ENCODE measurements at regions not wholly inside any gene's neighbourhood (a gene's known extent, or its start where the extent isn't known, plus 50 kb on each side); places are given as distances from the start of the nearest gene placed in this dataset.

GRCh38 chr2:7403092-7403775 lies 486.0 kb downstream of the RNF144A start:
- 92 to 94% (median 93%) methylated on average over 6 of the region's 6 CpGs for WGBS, 3 donors
- no peak overlapping the region for H3K27ac ChIP-seq (ENCODE audit: low read depth, low read length)

- WGBS, 3 donors: 57 to 75% (median 64%) methylated on average over 9 of the region's 9 CpGs
- H3K27ac ChIP-seq (ENCODE audit: low read depth, low read length): no peak overlapping the region
These were observed 488.9 kb downstream of the RNF144A start for GRCh38 chr2:7405861-7406715.

- 82 to 91% (median 89%) methylated on average over 7 of the region's 7 CpGs for WGBS, 3 donors
- no peak overlapping the region for H3K27ac ChIP-seq (ENCODE audit: low read depth, low read length)
These were observed 489.8 kb downstream of the RNF144A start for GRCh38 chr2:7407001-7407400.

GRCh38 chr2:7407906-7408680 lies 490.9 kb downstream of the RNF144A start:
- no peak overlapping the region for H3K27ac ChIP-seq (ENCODE audit: low read depth, low read length)
- WGBS, 3 donors: 94 to 95% (median 95%) methylated on average over 6 of the region's 6 CpGs

GRCh38 chr2:7411691-7412090 lies 494.5 kb downstream of the RNF144A start:
- no peak overlapping the region for H3K27ac ChIP-seq (ENCODE audit: low read depth, low read length)

GRCh38 chr2:7417845-7418742 lies 500.9 kb downstream of the RNF144A start:
- 57 to 63% (median 57%) methylated on average over 2 of the region's 2 CpGs for WGBS, 3 donors

GRCh38 chr2:7419186-7419585 lies 502.0 kb downstream of the RNF144A start:
- no peak overlapping the region for H3K27ac ChIP-seq (ENCODE audit: low read depth, low read length)
- WGBS, 3 donors: 56 to 92% (median 64%) methylated on average over 1 of the region's 1 CpG

More at GRCh38 chr2:7417845-7418742, 500.9 kb downstream of the RNF144A start:
- H3K27ac ChIP-seq (ENCODE audit: low read depth, low read length): no peak overlapping the region

- no peak overlapping the region for H3K27ac ChIP-seq (ENCODE audit: low read depth, low read length)
- 33 to 70% (median 53%) methylated on average over 1 of the region's 1 CpG for WGBS, 3 donors
These were observed 502.7 kb downstream of the RNF144A start for GRCh38 chr2:7419814-7420311.

GRCh38 chr2:7420530-7420929 lies 503.3 kb downstream of the RNF144A start:
- 74 to 86% (median 85%) methylated on average over 6 of the region's 6 CpGs for WGBS, 3 donors
- no peak overlapping the region for H3K27ac ChIP-seq (ENCODE audit: low read depth, low read length)

- H3K27ac ChIP-seq (ENCODE audit: low read depth, low read length): no peak overlapping the region
- WGBS, 3 donors: 75 to 78% (median 77%) methylated on average over 4 of the region's 4 CpGs
These were observed 507.3 kb downstream of the RNF144A start for GRCh38 chr2:7424481-7424880.

GRCh38 chr2:7427293-7428060 lies 510.3 kb downstream of the RNF144A start:
- 44 to 49% (median 46%) methylated on average over 8 of the region's 8 CpGs for WGBS, 3 donors
- H3K27ac ChIP-seq (ENCODE audit: low read depth, low read length): no peak overlapping the region

GRCh38 chr2:7428454-7429204 lies 511.4 kb downstream of the RNF144A start:
- H3K27ac ChIP-seq (ENCODE audit: low read depth, low read length): no peak overlapping the region
- WGBS, 3 donors: 70 to 90% (median 71%) methylated on average over 15 of the region's 15 CpGs

GRCh38 chr2:7429733-7430132 lies 512.5 kb downstream of the RNF144A start:
- 90 to 91% (median 91%) methylated on average over 4 of the region's 4 CpGs for WGBS, 3 donors
- no peak overlapping the region for H3K27ac ChIP-seq (ENCODE audit: low read depth, low read length)

GRCh38 chr2:7430421-7430868 lies 513.2 kb downstream of the RNF144A start:
- WGBS, 3 donors: 75 to 86% (median 82%) methylated on average over 10 of the region's 10 CpGs
- no peak overlapping the region for H3K27ac ChIP-seq (ENCODE audit: low read depth, low read length)

- WGBS, 3 donors: 8 to 13% (median 10%) methylated on average over 56 of the region's 56 CpGs
- no peak overlapping the region for H3K27ac ChIP-seq (ENCODE audit: low read depth, low read length)
These were observed 513.8 kb downstream of the RNF144A start for GRCh38 chr2:7430869-7431641.

GRCh38 chr2:7432436-7432835 lies 515.2 kb downstream of the RNF144A start:
- WGBS, 3 donors: 75 to 93% (median 76%) methylated on average over 4 of the region's 4 CpGs
- no peak overlapping the region for H3K27ac ChIP-seq (ENCODE audit: low read depth, low read length)

Data from adipose tissue (tissue), 3 donors.